Activated naive CD4-positive, alpha-beta T cell treated with anti-CD3 and anti-CD28 coated beads, Interleukin-2, amount 10 ng/mL, durations not matched to agents 7 days and 5 days (primary cell): ENCODE measurements at regions not wholly inside any gene's neighbourhood (a gene's known extent, or its start where the extent isn't known, plus 50 kb on each side); places are given as distances from the start of the nearest gene placed in this dataset.
"Not testable (repeated sequence)": the region's sequence is repeated elsewhere in the genome, so short reads cannot be mapped to it uniquely, and the experiment has no call there.

Source experiments
- CTCF ChIA-PET: fragments of 350-600 bp; sonication (Branson Sonifier 250); formaldehyde crosslinking; loops from one replicate; lab custom pipeline; 2021; ENCODE audit warnings: antibody characterized with exemption; lab: Charles Lee
- DNase-seq: peaks from one replicate; pipeline ENCODE4 v3.0.0-alpha.2; 2020
- H3K27ac Mint-ChIP-seq: one replicate; pipeline ENCODE4 v1.8.0; 2021; ENCODE audit warnings: mild to moderate bottlenecking, moderate library complexity, mixed read lengths
- H3K27me3 Mint-ChIP-seq: one replicate; pipeline ENCODE4 v1.8.0; 2021; ENCODE audit warnings: mild to moderate bottlenecking, mixed read lengths
- H3K36me3 Mint-ChIP-seq: one replicate; pipeline ENCODE4 v1.8.0; 2021; ENCODE audit warnings: mixed read lengths
- H3K4me1 Mint-ChIP-seq: one replicate; pipeline ENCODE4 v1.8.0; 2021; ENCODE audit warnings: mixed read lengths
- H3K4me3 Mint-ChIP-seq: one replicate; pipeline ENCODE4 v1.8.0; 2021; ENCODE audit warnings: mild to moderate bottlenecking, moderate library complexity, mixed read lengths
- H3K9me3 Mint-ChIP-seq: one replicate; pipeline ENCODE4 v1.8.0; 2021; ENCODE audit warnings: mixed read lengths

DNA sequence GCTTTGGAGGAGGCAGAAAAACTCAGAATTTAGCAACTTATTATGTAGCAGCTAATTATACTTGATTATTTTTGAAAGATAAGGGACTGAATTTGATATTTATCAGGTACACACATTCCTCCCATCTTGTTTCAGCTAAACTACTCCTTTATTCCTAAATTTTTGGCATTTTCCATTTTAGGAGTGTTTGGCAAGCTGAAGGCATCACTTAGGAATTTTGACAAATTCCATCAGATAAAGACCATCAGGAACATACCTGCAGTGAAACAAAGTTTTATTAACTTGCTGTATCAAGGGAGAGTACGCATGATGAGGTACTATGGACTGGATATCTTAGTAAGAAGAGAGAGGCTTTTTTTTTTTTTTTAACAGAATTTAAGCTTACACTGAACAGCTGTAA, 1092.2 kb downstream of the PLA2G4A start:
- Mint-ChIP-seq H3K36me3 (no peaks in the 10 kb centered on the region), H3K27ac (no peak overlapping the region), H3K27me3 (no peaks in the 10 kb centered on the region), H3K4me1 (no peaks in the 10 kb centered on the region), H3K9me3 (no peaks in the 10 kb centered on the region), H3K4me3 (no peak overlapping the region)
- CTCF ChIA-PET: no interaction called here
- no peak for DNase-seq

DNA sequence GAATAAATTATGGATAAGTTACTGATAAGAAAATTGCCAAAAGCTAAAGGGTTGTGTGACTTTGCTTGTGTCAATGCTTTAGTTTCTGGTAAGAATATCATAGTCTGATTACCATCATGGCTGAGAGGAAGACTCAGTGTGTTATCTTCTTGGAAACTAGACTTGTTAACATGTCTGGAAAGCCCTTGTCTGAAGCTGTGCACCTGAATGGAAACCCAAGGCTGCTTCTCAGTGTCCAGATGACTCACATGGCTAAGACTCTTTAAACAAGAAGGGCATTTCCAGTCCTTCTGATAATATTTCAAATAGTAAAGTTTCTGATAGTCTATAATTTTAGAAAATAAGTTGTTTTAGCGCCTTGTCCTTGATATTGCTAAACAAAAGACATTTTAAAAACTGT, 1092.7 kb downstream of the PLA2G4A start:
- Mint-ChIP-seq H3K36me3 (no peaks in the 10 kb centered on the region), H3K4me1 (no peaks in the 10 kb centered on the region), H3K9me3 (no peaks in the 10 kb centered on the region), H3K27ac (no peak overlapping the region), H3K4me3 (no peak overlapping the region), H3K27me3 (no peaks in the 10 kb centered on the region)
- CTCF ChIA-PET: no interaction called here
- no peak for DNase-seq

DNA sequence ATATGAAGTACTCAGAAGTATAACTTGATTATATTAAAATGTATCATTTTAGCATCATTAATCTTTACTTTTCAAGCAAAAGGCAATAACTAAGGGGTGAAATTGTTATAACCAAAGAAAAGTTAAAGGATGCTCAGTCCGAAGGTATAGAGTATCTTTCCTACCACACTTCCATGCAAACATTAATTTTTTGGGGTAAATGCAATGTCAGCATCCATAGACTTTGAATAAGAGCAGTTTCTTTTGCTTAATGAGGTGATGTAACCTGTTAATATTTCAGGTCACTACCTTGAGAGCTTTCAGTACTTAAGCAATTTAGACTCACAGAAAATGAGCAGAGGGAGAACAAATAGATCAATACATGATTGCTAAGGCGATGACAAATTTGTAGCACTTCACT, 1093.5 kb downstream of the PLA2G4A start:
- no peak for DNase-seq
- H3K9me3 Mint-ChIP-seq: no peaks in the 10 kb centered on the region
- no peak overlapping the region for H3K27ac Mint-ChIP-seq
- CTCF ChIA-PET: interaction anchor here (0.7 kb wide), 1 partner anchor 15 kb away, joined by 3 read pairs; no protein-coding TSS in a partner anchor
- no peaks in the 10 kb centered on the region for H3K4me1 Mint-ChIP-seq
- H3K36me3 Mint-ChIP-seq: no peaks in the 10 kb centered on the region
- H3K4me3 Mint-ChIP-seq: no peak overlapping the region
- H3K27me3 Mint-ChIP-seq: no peaks in the 10 kb centered on the region

DNA sequence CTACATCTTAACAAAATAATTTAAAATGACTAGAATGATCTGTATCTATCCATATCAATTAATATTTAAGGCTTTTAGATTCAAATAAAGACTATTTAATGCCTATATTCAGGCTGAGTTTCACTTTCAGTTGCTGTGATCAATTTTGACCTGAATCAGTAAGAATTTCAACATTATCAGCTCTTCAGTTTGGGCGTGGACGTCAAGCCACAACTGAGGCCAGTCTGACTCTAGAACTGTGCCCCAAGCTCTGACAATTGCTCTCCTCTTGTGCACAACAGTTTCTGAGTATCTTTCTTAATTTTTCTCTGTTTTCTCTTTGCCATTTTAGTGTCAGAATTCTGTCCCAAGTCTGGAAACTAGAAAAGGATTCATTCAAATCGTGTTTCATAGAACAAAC, 1095.5 kb downstream of the PLA2G4A start:
- no peak overlapping the region for H3K27ac Mint-ChIP-seq
- H3K27me3 Mint-ChIP-seq: no peaks in the 10 kb centered on the region
- H3K4me1 Mint-ChIP-seq: no peaks in the 10 kb centered on the region
- no peak overlapping the region for H3K4me3 Mint-ChIP-seq
- CTCF ChIA-PET: no interaction called here
- H3K9me3 Mint-ChIP-seq: no peaks in the 10 kb centered on the region
- H3K36me3 Mint-ChIP-seq: no peaks in the 10 kb centered on the region
- no peak for DNase-seq

DNA sequence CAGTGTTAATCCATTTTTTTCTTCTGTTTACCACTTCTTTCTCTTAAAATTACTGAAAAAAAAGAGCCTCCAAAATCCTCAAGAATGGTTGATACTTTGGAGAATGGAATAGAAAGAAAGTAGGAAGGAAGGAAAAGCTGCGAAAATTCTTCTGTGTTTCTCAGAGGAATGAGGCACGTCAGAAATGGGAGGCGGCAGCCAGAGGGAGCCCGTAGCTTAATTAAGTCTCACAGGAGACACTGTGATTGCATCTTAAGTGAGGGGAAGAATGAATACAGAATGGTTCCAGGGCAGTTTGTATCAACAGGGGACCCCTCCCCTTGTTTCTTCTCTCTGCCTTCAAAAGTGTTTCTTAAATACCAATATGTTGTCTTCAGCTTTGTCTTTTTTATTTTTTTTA, 1099.5 kb downstream of the PLA2G4A start:
- H3K27me3 Mint-ChIP-seq: no peaks in the 10 kb centered on the region

DNA sequence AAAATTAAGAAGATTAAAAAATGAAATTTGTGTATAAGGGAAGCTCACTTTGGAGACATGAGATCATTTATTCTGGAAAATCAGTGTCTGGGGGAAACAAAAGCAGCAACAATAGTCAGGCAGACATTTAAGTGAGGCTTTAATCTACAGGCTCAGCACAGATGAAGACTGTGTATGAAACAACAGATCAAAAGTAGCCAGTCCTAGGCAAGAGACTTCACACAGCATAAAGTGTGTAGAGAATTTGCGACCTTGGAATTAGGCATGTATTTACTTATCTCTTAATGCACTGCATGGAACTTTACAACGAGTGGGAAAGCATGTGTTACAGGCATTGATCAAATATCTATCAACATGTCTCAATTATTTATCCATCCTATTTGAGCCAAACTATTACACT, 1099.9 kb downstream of the PLA2G4A start:
- H3K36me3 Mint-ChIP-seq: no peaks in the 10 kb centered on the region
- CTCF ChIA-PET: no interaction called here
- H3K9me3 Mint-ChIP-seq: no peaks in the 10 kb centered on the region
- no peaks in the 10 kb centered on the region for H3K27me3 Mint-ChIP-seq
- DNase-seq: no peak
- H3K27ac Mint-ChIP-seq: no peak overlapping the region
- no peak overlapping the region for H3K4me3 Mint-ChIP-seq
- no peaks in the 10 kb centered on the region for H3K4me1 Mint-ChIP-seq

More for the DNA sequence above, 1099.5 kb downstream of the PLA2G4A start:
- Mint-ChIP-seq H3K36me3 (no peaks in the 10 kb centered on the region), H3K9me3 (no peaks in the 10 kb centered on the region), H3K4me1 (no peaks in the 10 kb centered on the region), H3K4me3 (no peak overlapping the region), H3K27ac (no peak overlapping the region)
- DNase-seq: no peak
- CTCF ChIA-PET: no interaction called here

DNA sequence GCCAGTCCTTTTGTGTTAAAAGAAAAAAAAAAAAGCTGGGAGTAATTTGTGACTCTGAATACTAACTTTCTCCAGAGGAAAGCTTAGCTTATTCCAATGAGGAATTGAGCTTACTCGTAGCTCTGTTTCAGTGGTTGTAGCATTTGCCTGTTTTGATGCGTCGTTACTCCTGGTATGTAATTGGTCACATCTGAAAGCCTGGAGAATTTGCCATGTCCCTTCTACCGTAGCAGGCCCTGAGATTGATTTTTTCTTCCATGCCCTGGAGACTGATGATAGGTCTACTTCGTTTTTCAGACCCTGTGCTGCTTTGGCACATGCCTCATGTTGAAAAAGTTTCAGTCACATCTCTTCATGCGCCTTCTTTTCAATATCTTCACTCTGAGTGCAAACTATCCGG, 1103.0 kb downstream of the PLA2G4A start:
- H3K4me3 Mint-ChIP-seq: no peak overlapping the region
- H3K36me3 Mint-ChIP-seq: no peaks in the 10 kb centered on the region
- no peak overlapping the region for H3K27ac Mint-ChIP-seq
- no peaks in the 10 kb centered on the region for H3K9me3 Mint-ChIP-seq
- H3K27me3 Mint-ChIP-seq: no peaks in the 10 kb centered on the region
- H3K4me1 Mint-ChIP-seq: no peaks in the 10 kb centered on the region
- no peak for DNase-seq
- CTCF ChIA-PET: interaction anchor here (0.7 kb wide), 1 partner anchor 123 kb away, joined by 3 read pairs; no protein-coding TSS in a partner anchor

DNA sequence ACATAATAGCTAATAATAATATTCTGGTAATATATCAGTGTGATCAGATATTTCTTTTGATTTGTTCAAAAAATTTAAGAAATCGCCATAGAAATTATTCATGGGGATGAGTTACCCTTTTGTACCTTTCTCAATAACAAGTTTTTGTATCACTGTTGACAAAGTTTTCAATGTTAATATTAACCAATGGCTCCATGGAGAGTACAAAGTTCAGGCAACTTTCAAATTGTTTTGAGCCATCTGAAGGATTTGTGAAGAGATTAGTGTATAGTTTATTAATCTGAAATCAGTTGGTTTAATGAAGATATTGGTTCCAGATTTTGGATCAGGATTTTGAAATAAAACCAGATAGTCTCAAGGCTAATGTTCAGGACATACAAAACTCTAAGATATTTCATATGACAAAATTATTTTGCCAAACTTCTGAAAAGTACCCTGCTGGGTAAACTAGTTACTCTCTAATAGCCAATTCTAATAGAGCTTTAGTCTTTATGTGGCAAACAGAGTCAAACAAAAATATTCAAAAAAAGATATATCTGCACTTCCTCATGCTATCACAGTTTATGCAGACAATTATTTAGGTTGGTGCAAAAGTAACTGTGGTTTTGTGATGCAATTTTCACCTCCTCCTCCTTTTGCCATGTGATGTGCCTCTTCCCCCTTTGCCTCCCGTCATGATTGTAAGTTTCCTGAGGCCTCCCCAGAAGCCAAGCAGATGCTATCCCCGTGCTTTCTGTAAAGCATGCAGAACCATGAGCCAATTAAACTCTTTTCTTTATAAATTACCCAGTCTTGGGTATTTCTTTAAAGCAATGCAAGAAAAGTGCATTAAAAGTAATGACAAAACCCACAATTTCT, 1105.0 kb downstream of the PLA2G4A start:
- Mint-ChIP-seq H3K27me3 (no peaks in the 10 kb centered on the region), H3K9me3 (no peaks in the 10 kb centered on the region), H3K27ac (no peak overlapping the region), H3K36me3 (no peaks in the 10 kb centered on the region), H3K4me3 (no peak overlapping the region), H3K4me1 (no peaks in the 10 kb centered on the region)
- CTCF ChIA-PET: no interaction called here
- no peak for DNase-seq

DNA sequence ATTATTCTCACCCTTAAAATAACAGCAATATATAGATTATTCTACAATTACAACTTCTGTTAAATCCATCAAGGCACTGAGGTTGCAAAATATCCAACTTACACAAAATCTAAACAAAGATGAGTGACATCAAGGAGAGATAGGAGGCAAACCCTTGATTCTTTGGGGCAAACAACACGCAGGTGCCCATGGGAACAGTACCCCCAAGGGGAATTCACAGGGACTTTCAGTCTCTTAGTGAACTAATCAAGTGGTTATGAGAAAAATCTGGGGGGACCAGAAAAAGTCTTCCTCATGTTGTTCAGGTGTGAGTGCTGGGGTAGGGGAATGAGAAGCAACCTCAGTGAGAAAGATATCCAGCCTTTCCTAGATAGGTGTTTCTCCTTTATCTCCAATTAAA, 1107.9 kb downstream of the PLA2G4A start:
- Mint-ChIP-seq H3K36me3 (no peaks in the 10 kb centered on the region), H3K4me1 (no peaks in the 10 kb centered on the region), H3K9me3 (peaks cover 3% of the 10 kb centered on the region), H3K27ac (no peak overlapping the region), H3K27me3 (no peaks in the 10 kb centered on the region), H3K4me3 (no peak overlapping the region)
- CTCF ChIA-PET: no interaction called here
- no peak for DNase-seq

DNA sequence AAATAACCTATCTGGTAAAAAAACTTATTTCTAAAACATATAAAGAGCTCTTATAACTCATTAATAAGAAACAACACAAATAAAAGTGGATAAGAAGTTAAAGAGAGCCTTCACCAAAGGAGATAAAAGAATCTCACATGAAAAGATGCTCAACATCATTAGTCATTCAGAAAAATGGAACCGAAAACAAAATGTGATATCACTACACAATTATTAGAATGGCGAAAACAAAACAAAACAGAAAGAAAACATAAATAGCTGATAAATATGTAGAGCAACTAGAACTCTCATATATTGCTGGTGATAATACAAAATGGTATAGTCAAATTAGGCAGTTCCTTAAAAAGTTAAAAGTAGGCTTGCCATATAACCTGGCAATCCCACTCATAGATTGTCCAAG, 1109.3 kb downstream of the PLA2G4A start:
- Mint-ChIP-seq H3K4me1 (no peaks in the 10 kb centered on the region), H3K9me3 (peaks cover 3% of the 10 kb centered on the region), H3K4me3 (no peak overlapping the region)

DNA sequence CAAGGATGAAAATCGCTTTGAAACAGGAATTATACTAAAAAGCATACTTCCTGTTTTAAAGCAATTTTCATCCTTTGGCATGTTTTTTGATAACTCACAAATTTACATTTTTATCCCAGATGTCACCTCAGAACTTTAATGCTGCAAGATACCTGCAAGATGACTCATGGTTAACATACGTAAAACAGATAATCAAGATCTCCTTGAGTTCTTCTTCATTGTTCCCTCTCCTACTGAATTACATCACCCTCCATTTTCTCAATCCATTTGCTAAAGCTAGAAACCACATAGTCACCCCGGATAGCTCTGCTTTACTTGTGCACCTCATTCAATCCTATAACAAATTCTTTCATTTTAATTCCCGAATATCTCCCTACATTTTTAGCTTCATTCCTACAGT, 1114.2 kb downstream of the PLA2G4A start:
- peaks cover 15% of the 10 kb centered on the region for H3K9me3 Mint-ChIP-seq
- no peaks in the 10 kb centered on the region for H3K4me1 Mint-ChIP-seq
- CTCF ChIA-PET: no interaction called here
- H3K36me3 Mint-ChIP-seq: no peaks in the 10 kb centered on the region
- no peak for DNase-seq
- H3K4me3 Mint-ChIP-seq: no peak overlapping the region
- H3K27ac Mint-ChIP-seq: no peak overlapping the region
- no peaks in the 10 kb centered on the region for H3K27me3 Mint-ChIP-seq

More for the DNA sequence above, 1109.3 kb downstream of the PLA2G4A start:
- DNase-seq: no peak
- Mint-ChIP-seq H3K36me3 (no peaks in the 10 kb centered on the region), H3K27ac (no peak overlapping the region), H3K27me3 (no peaks in the 10 kb centered on the region)
- CTCF ChIA-PET: no interaction called here

DNA sequence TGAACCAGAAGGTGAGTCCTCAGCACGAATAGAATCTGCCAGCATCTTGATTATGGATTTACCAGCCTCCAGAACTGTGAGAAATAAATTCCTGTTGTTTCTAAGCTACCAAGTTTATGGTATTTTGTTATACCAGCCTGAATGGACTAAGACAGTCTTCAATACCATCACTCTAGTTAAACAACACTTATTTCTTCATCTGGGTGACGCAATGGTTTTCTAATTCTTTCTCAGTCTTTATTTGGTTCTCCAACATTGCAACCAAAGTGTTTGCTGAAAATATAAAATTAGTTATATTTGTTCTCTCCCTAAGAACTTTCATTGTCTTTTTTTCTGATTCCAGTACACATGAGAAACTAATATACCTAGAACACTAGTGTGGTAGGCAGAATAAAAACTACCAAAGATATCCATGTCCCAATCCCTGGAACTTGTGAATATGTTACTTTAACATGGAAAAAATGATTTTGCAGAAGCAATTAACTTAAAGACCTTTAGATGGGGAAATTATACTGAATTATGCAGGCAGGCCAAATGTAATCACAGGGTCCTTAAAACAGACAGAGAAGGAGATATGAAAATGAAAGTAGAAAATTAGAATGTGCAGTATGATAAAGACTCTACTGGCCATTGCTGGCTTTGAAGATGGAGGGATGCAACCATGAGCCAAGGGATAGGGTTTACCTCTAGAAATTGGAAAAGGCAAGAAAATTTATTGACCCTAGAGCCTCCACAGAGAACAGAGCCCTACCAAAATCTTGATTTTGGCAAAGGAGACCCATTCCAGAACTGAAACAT, 1115.1 kb downstream of the PLA2G4A start:
- H3K9me3 Mint-ChIP-seq: peaks cover 23% of the 10 kb centered on the region
- CTCF ChIA-PET: no interaction called here
- H3K27me3 Mint-ChIP-seq: no peaks in the 10 kb centered on the region
- no peaks in the 10 kb centered on the region for H3K36me3 Mint-ChIP-seq
- no peak for DNase-seq
- H3K27ac Mint-ChIP-seq: no peak overlapping the region
- H3K4me3 Mint-ChIP-seq: no peak overlapping the region
- no peaks in the 10 kb centered on the region for H3K4me1 Mint-ChIP-seq

DNA sequence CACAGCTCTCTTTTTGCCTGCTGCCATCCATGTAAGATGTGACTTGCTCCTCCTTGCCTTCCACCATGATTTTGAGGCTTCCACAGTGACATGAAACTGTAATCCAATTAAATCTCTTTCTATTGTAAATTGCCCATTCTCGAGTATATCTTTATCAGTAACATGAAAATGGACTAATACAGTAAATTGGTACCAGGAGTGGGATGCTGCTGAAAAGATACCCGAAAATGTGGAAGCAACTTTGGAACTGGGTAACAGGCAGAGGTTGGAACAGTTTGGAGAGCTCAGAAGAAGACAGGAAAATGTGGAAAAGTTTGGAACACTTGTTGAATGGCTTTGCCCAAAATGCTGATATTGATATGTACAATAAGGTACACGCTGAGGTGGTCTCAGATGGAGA, 1117.9 kb downstream of the PLA2G4A start:
- H3K27ac Mint-ChIP-seq, H3K36me3 Mint-ChIP-seq, H3K4me3 Mint-ChIP-seq, DNase-seq, H3K27me3 Mint-ChIP-seq, H3K4me1 Mint-ChIP-seq, CTCF ChIA-PET: not testable (repeated sequence)
- H3K9me3 Mint-ChIP-seq: peaks cover 29% of the 10 kb centered on the region

DNA sequence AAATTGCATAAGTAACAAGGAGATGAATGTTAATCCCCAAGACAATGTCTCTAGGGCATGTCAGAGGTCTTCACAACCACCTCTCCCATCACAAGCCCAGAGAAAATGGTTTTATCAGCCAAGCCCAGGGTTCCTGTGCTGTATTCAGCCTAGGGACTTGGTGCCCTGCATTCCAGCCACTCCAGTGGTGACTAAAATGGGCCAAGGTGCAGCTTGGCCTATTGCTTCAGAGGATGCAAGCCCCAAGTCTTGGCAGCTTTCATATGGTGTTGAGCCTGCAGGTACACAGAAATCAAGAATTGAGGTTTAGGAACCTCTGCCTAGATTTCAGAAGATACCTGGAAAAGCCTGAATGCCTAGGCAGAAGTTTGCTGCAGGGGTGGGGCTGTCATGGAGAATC, 1118.6 kb downstream of the PLA2G4A start:
- peaks cover 29% of the 10 kb centered on the region for H3K9me3 Mint-ChIP-seq
- H3K36me3 Mint-ChIP-seq: no peaks in the 10 kb centered on the region
- no peak for DNase-seq
- H3K4me1 Mint-ChIP-seq: no peaks in the 10 kb centered on the region
- no peak overlapping the region for H3K4me3 Mint-ChIP-seq
- H3K27ac Mint-ChIP-seq: no peak overlapping the region
- CTCF ChIA-PET: no interaction called here
- no peaks in the 10 kb centered on the region for H3K27me3 Mint-ChIP-seq
